ENCODE measurements at regions not wholly inside any gene's neighbourhood (a gene's known extent, or its start where the extent isn't known, plus 50 kb on each side); places are given as distances from the start of the nearest gene placed in this dataset.
A peak's percentile ranks its signal among the peaks of the same experiment; 100 is the strongest.

DNA sequence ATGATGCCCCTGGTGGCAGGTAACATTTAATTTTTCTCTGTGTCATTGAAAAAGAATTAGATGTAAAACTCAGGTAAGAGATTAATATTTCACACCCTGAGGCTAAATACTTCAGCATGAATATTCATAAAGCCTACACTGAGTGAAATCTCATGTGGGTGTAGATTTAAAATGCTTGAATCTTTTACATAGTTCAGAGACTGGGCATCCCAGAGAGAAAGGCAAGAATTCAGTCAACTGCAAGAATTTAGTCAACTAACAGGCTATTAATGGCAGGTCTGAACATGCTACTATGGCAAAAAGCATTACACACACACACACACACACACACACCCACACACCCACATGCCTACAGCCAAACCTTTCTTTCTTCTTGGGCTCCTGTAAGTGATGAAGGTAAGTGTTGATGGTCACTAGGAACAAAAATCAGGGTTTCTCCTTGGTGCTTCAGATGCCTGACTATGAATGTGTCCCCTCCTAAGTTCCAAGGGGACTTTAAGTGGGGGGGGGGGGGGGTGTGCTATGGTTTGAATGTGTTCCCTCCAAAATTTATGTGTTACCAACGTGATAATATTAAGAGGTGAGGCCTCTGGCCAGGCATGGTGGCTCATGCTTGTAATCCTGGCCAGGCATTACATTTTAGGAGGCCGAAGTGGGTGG lies 63.7 kb upstream of the PSMD7 start:
- H2BK12ac ChIP-seq (ENCODE audit: low read length in 2 of 2), result no peak overlapping the region
- no peak overlapping the region for H3K23ac ChIP-seq (ENCODE audit: low read length in 2 of 2)
- no peaks in the 10 kb centered on the region for H3K36me3 ChIP-seq (ENCODE audit: control insufficient read depth in 1 of 2, insufficient read depth in 2 of 2, low read depth in 1 of 2, low read length in 2 of 2)
- no peak overlapping the region for H3K4ac ChIP-seq (ENCODE audit: low read depth in 1 of 2, low read length in 2 of 2)
- H3K14ac ChIP-seq (ENCODE audit: low read length in 2 of 2), result no peak overlapping the region
- no peaks in the 10 kb centered on the region for H3K9me3 ChIP-seq (ENCODE audit: control insufficient read depth, low read length)
- 42% methylated on average over 2 of the region's 2 CpGs for WGBS
- DNase-seq, result no peak
- no peak overlapping the region for H4K8ac ChIP-seq (ENCODE audit: low read length)
- no peak overlapping the region for H2BK120ac ChIP-seq (ENCODE audit: low read depth, low read length)
- no peaks in the 10 kb centered on the region for H3K79me1 ChIP-seq (replicated peaks; ENCODE audit: low read length, poor library complexity, severe bottlenecking)
- H3K4me1 ChIP-seq (ENCODE audit: control insufficient read depth, insufficient read depth, low read depth, low read length), result no peaks in the 10 kb centered on the region
- no peak overlapping the region for H2AFZ ChIP-seq (ENCODE audit: low read depth, low read length)
- no peak overlapping the region for H4K91ac ChIP-seq (ENCODE audit: low read length)
- no peak overlapping the region for H2BK15ac ChIP-seq (ENCODE audit: low read depth, poor library complexity, severe bottlenecking)
- no peak overlapping the region for H2BK5ac ChIP-seq (ENCODE audit: low read depth, low read length, poor library complexity, severe bottlenecking)
- no peak overlapping the region for H3K9ac ChIP-seq (ENCODE audit: low read length)
- no peak overlapping the region for H3K4me2 ChIP-seq (ENCODE audit: low read length, poor library complexity, severe bottlenecking)
- no peak overlapping the region for H2AK5ac ChIP-seq (ENCODE audit: low read length, severe bottlenecking)
- no peak overlapping the region for H3K27ac ChIP-seq (ENCODE audit: low read length, poor library complexity, severe bottlenecking)
- H3K27me3 ChIP-seq (ENCODE audit: control insufficient read depth in 1 of 2, insufficient read depth in 1 of 2, low read length in 2 of 2), result peaks cover 0 to 3% of the 10 kb centered on the region in 2 experiments
- no peak overlapping the region for H3K18ac ChIP-seq (ENCODE audit: low read depth in 1 of 2, low read length in 2 of 2)
- H3K4me3 ChIP-seq (ENCODE audit: insufficient read depth in 1 of 2, low read depth in 1 of 2, low read length in 2 of 2), result no peak overlapping the region

DNA sequence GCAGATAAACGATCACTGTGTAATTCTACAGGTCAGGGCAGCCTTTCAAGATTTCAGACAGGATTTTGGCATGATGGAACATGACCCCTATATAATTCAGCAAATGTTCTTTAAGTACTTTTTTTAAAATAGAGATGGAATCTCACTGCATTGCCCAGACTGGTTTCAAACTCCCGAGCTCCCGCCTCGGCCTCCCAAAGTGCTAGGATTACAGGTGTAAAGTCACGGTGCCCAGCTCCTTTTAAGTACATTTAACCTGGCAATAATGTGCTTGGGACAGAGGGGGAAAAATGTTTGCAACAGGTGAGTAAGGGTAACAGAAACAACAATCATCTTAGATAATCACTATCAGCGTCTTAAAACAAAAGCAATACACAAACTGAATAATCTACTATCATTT lies 66.5 kb upstream of the PSMD7 start:
- Histone ChIP-seq H2BK120ac (ENCODE audit: low read depth, low read length) (no peak overlapping the region), H2AFZ (ENCODE audit: low read depth, low read length) (no peak overlapping the region), H2BK5ac (ENCODE audit: low read depth, low read length, poor library complexity, severe bottlenecking) (no peak overlapping the region), H4K91ac (ENCODE audit: low read length) (no peak overlapping the region), H3K79me1 (replicated peaks; ENCODE audit: low read length, poor library complexity, severe bottlenecking) (no peaks in the 10 kb centered on the region), H3K18ac (ENCODE audit: low read depth in 1 of 2, low read length in 2 of 2) (no peak overlapping the region), H3K4me1 (ENCODE audit: control insufficient read depth, insufficient read depth, low read depth, low read length) (no peaks in the 10 kb centered on the region), H3K4ac (ENCODE audit: low read depth in 1 of 2, low read length in 2 of 2) (no peak overlapping the region), H3K4me3 (ENCODE audit: insufficient read depth in 1 of 2, low read depth in 1 of 2, low read length in 2 of 2) (no peak overlapping the region), H3K36me3 (ENCODE audit: control insufficient read depth in 1 of 2, insufficient read depth in 2 of 2, low read depth in 1 of 2, low read length in 2 of 2) (no peaks in the 10 kb centered on the region), H2BK12ac (ENCODE audit: low read length in 2 of 2) (no peak overlapping the region), H3K9ac (ENCODE audit: low read length) (no peak overlapping the region), H3K9me3 (ENCODE audit: control insufficient read depth, low read length) (no peaks in the 10 kb centered on the region), H2AK5ac (ENCODE audit: low read length, severe bottlenecking) (no peak overlapping the region), H2BK15ac (ENCODE audit: low read depth, poor library complexity, severe bottlenecking) (no peak overlapping the region), H3K23ac (ENCODE audit: low read length in 2 of 2) (no peak overlapping the region), H3K27me3 (ENCODE audit: control insufficient read depth in 1 of 2, insufficient read depth in 1 of 2, low read length in 2 of 2) (no peaks in the 10 kb centered on the region), H4K8ac (ENCODE audit: low read length) (no peak overlapping the region), H3K14ac (ENCODE audit: low read length in 2 of 2) (no peak overlapping the region), H3K27ac (ENCODE audit: low read length, poor library complexity, severe bottlenecking) (no peak overlapping the region), H3K4me2 (ENCODE audit: low read length, poor library complexity, severe bottlenecking) (no peak overlapping the region)
- no peak for DNase-seq
- WGBS, result 93% methylated on average over 5 of the region's 6 CpGs

DNA sequence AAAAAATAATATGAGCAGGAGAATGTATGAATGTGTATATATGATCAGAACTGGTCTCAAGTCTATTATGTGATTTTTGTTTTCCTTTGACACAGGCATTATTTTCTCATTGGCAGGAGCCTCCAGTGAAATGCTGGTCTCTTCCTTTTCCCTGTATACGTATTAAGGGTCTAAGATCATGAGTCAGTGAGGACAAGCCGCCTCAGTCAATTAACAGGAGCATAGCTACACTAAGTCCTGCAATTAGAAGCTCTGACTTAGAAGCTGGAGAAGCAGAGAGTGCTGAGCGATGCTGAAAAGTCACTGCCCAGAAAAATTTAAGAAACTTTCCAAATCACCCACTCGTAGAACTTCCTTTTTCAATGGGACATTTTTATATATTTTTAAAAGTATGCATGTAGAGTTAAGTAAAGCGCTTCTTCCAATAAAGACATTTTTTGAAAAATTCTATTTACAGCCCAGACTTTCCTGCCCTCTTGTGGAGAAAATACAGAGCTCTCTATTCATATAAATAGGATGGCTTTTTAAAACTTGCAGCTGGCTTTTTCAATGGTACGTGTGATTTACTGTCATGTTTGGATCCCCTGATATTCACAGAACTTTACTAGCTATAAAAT lies 70.2 kb upstream of the PSMD7 start:
- no peak overlapping the region for H3K4me3 ChIP-seq (ENCODE audit: insufficient read depth in 1 of 2, low read depth in 1 of 2, low read length in 2 of 2)
- peak overlapping the region; percentile 27 for H3K9ac ChIP-seq (ENCODE audit: low read length)
- H3K4me2 ChIP-seq (ENCODE audit: low read length, poor library complexity, severe bottlenecking), result no peak overlapping the region

DNA sequence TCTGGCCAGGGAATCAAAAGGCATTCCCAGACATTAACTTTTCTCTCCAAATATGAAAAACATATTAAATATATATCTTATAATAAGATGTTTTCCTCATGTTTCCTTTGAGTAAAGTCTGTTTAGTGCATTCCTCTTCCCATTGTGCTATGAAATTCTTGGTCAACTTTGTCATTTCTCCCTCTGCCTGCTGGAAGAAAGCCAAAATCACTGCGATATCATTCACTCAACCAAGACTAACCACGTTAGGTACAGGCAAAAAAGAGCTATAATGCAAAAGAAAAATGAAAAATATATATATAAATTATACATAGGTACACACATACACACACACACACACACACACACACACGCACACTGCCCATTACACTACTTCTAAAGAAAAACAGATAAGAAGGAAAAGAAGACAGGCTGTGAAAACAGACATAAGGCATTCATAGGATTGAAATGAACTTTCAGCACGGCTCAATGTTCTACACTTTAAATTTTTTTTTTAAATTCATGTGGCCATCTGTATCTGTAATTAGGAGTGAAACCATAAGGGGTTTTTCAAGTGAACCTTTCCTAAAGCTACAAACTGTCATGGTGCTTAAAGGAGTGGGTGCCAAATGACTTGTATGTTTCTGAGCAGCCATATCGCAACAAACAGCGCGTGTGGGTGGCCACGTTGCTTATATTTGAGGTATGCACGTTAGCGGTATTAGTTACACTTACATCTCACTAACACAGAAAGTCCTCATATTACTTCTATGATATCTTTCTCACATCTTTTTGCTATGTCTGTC lies 71.6 kb upstream of the PSMD7 start:
- Histone ChIP-seq H3K27me3 (ENCODE audit: control insufficient read depth in 1 of 2, insufficient read depth in 1 of 2, low read length in 2 of 2) (no peaks in the 10 kb centered on the region), H3K9ac (ENCODE audit: low read length) (no peak overlapping the region), H4K91ac (ENCODE audit: low read length) (no peak overlapping the region), H3K9me3 (ENCODE audit: control insufficient read depth, low read length) (no peaks in the 10 kb centered on the region), H2BK15ac (ENCODE audit: low read depth, poor library complexity, severe bottlenecking) (no peak overlapping the region), H2BK5ac (ENCODE audit: low read depth, low read length, poor library complexity, severe bottlenecking) (no peak overlapping the region), H3K4me3 (ENCODE audit: insufficient read depth in 1 of 2, low read depth in 1 of 2, low read length in 2 of 2) (no peak overlapping the region), H3K18ac (ENCODE audit: low read depth in 1 of 2, low read length in 2 of 2) (no peak overlapping the region), H3K4ac (ENCODE audit: low read depth in 1 of 2, low read length in 2 of 2) (no peak overlapping the region), H3K23ac (ENCODE audit: low read length in 2 of 2) (no peak overlapping the region), H3K79me1 (replicated peaks; ENCODE audit: low read length, poor library complexity, severe bottlenecking) (no peaks in the 10 kb centered on the region), H3K27ac (ENCODE audit: low read length, poor library complexity, severe bottlenecking) (no peak overlapping the region), H2AFZ (ENCODE audit: low read depth, low read length) (no peak overlapping the region), H3K4me1 (ENCODE audit: control insufficient read depth, insufficient read depth, low read depth, low read length) (no peaks in the 10 kb centered on the region), H3K4me2 (ENCODE audit: low read length, poor library complexity, severe bottlenecking) (no peak overlapping the region), H3K14ac (ENCODE audit: low read length in 2 of 2) (no peak overlapping the region), H2BK12ac (ENCODE audit: low read length in 2 of 2) (no peak overlapping the region), H2AK5ac (ENCODE audit: low read length, severe bottlenecking) (no peak overlapping the region), H2BK120ac (ENCODE audit: low read depth, low read length) (no peak overlapping the region), H3K36me3 (ENCODE audit: control insufficient read depth in 1 of 2, insufficient read depth in 2 of 2, low read depth in 1 of 2, low read length in 2 of 2) (no peaks in the 10 kb centered on the region), H4K8ac (ENCODE audit: low read length) (no peak overlapping the region)
- 92% methylated on average over 8 of the region's 10 CpGs for WGBS
- DNase-seq, result no peak

More for the DNA sequence above, 70.2 kb upstream of the PSMD7 start:
- H3K27me3 ChIP-seq (ENCODE audit: control insufficient read depth in 1 of 2, insufficient read depth in 1 of 2, low read length in 2 of 2), result no peaks in the 10 kb centered on the region
- no peak overlapping the region for H2BK5ac ChIP-seq (ENCODE audit: low read depth, low read length, poor library complexity, severe bottlenecking)
- H3K79me1 ChIP-seq (replicated peaks; ENCODE audit: low read length, poor library complexity, severe bottlenecking), result no peaks in the 10 kb centered on the region
- WGBS, result 19% methylated on average over 2 of the region's 6 CpGs
- no peaks in the 10 kb centered on the region for H3K4me1 ChIP-seq (ENCODE audit: control insufficient read depth, insufficient read depth, low read depth, low read length)
- H3K14ac ChIP-seq (ENCODE audit: low read length in 2 of 2), result no peak overlapping the region
- H3K9me3 ChIP-seq (ENCODE audit: control insufficient read depth, low read length), result no peaks in the 10 kb centered on the region
- H3K27ac ChIP-seq (ENCODE audit: low read length, poor library complexity, severe bottlenecking), result no peak overlapping the region
- H3K23ac ChIP-seq (ENCODE audit: low read length in 2 of 2), result no peak overlapping the region
- H2BK120ac ChIP-seq (ENCODE audit: low read depth, low read length), result no peak overlapping the region
- no peak overlapping the region for H2AK5ac ChIP-seq (ENCODE audit: low read length, severe bottlenecking)
- H3K18ac ChIP-seq (ENCODE audit: low read depth in 1 of 2, low read length in 2 of 2), result no peak overlapping the region
- no peak overlapping the region for H4K91ac ChIP-seq (ENCODE audit: low read length)
- no peaks in the 10 kb centered on the region for H3K36me3 ChIP-seq (ENCODE audit: control insufficient read depth in 1 of 2, insufficient read depth in 2 of 2, low read depth in 1 of 2, low read length in 2 of 2)
- no peak overlapping the region for H4K8ac ChIP-seq (ENCODE audit: low read length)
- peak; percentile 11 for DNase-seq
- H2BK12ac ChIP-seq (ENCODE audit: low read length in 2 of 2), result no peak overlapping the region
- no peak overlapping the region for H2BK15ac ChIP-seq (ENCODE audit: low read depth, poor library complexity, severe bottlenecking)
- H2AFZ ChIP-seq (ENCODE audit: low read depth, low read length), result no peak overlapping the region
- no peak overlapping the region for H3K4ac ChIP-seq (ENCODE audit: low read depth in 1 of 2, low read length in 2 of 2)

Measured in mesenchymal stem cell (in vitro differentiated cells and primary cell).